SK-MEL-5 (cell line): ENCODE measurements at regions not wholly inside any gene's neighbourhood (a gene's known extent, or its start where the extent isn't known, plus 50 kb on each side); places are given as distances from the start of the nearest gene placed in this dataset.
A peak's percentile ranks its signal among the peaks of the same experiment; 100 is the strongest.

Experiments used
- DNase-seq: peaks from one replicate; pipeline ENCODE4 v3.0.0-alpha.2; 2016; ENCODE audit warnings: low read depth, low spot score
- in situ Hi-C: cut with HindIII; loops from 2 replicates; pipeline ENCODE4 v1.10.0; 2016; ENCODE audit warnings: low sequenced_read_pairs, high pct_unique_total_duplicates, low pct_unique_long_range_greater_than_20kb

DNA sequence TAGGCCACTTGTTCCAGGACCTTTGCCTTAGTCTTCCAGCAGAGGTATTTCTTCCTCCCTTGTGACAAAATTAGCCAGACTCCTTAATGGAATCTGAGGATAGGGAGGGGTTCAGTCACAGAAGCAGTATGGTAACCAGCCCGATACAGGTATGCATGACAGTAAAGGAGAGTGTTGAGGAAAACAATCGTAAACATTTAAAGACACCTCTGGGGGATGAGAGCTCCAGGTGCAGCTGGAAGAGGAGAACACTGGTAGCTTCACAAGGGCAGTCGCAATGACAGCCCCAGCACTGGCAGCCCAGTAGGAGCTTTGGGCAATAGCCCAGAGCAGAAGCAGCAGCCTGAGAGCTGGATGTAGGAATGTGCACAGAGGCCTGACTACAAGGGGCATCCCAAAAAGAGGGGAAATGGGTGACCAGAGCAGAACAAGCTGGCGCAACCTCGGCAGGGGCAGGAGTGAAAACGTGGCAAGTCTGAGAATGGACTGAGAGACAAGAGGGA lies 344.9 kb upstream of the JAG1 start:
- in situ Hi-C loops = no loop called here
- peak; percentile 26 for DNase-seq

DNA sequence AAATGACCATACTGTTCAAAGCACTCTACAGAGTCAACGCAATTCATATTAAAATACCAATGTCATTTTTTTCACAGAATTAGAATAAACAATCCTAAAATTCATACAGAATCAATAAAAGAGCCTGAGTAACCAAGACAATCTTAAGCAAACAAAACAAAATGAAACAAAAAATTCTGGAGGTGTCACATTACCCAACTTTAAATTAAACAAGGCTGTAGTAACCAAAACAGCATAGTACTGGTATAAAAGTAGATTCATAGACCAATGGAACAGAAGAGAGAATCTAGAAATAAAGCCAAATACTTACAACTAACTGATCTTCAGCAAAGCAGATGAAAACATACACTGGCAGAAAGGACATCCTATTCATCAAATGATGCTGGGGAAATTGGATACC lies 346.9 kb upstream of the JAG1 start:
- no peak for DNase-seq
- in situ Hi-C loops = no loop called here

DNA sequence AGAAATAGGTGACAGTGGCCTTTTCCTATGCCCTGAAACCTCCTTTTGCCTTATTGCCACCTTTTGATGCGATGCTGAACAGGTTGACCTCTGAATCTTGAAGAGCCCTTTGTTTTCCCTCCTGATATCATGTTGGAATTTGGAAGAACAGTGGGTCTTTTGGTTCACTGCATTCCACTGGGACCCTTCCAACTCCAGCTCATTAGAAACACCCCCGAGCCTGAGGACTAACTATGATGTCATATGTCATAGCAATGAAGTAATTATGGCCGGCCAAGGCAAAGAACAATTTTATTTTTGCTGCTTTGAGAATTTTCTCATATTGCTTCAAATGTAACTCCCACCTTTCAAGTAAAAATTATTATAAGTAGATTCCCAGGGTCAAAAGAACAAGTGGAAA lies 353.4 kb upstream of the JAG1 start:
- DNase-seq = peak; percentile 56
- in situ Hi-C loops = no loop called here

DNA sequence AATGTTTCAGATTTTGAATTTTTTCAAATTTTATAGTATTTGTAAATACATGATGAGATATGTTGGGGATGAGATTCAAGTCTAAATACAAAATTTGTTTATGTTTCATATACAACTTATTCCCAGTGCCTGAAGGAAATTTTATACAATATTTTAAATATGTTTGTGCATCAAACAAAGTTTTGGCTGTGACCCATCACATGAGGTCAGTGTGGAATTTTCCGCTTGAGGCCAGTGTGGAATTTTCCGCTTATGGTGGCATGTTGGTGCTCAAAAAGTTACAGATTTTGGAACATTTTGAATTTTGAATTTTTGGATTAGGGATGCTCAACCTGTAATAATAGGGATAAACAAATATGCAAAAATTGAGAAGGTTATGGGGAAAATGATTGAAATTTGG lies 356.6 kb upstream of the JAG1 start:
- no peak for DNase-seq
- in situ Hi-C loops = no loop called here

DNA sequence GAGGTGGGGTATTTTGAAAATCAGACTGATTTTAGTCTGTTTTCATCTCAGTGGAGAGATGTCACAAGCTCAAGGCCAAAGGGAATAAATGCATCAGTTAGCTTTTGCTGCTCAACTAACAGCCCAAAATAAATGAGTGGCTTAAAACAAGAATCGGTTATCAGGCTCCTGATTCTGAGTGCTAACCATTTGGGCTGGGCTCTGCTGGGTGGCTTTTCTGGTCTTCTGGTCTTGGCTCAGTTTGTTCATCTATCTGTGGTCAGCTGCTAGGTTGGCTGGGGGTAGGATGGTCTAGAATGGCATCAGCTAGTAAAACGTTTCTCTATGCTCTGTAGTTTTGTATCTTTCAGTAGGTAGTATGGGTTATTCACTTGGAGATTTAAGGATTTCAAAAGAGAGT lies 357.5 kb upstream of the JAG1 start:
- in situ Hi-C loops = no loop called here
- no peak for DNase-seq

DNA sequence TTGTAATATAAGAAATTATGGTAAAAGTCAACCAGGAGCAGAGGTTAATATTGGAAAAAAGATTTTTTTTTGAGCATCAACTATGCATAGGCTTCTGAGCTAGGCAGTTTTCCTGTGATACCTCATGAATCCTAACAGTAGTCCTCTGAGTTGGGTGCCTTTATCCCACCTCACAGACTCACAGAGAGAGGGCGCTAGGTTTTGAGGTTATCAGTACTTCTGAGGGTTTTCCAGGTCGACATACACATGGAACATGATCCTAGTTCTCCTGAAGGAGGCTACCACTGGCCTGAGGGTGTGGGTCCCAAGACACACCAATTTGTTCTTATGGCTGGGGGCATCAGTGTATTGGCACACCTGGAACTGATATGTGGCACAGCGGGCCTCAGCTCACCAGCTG lies 358.8 kb upstream of the JAG1 start:
- in situ Hi-C loops = no loop called here
- no peak for DNase-seq

DNA sequence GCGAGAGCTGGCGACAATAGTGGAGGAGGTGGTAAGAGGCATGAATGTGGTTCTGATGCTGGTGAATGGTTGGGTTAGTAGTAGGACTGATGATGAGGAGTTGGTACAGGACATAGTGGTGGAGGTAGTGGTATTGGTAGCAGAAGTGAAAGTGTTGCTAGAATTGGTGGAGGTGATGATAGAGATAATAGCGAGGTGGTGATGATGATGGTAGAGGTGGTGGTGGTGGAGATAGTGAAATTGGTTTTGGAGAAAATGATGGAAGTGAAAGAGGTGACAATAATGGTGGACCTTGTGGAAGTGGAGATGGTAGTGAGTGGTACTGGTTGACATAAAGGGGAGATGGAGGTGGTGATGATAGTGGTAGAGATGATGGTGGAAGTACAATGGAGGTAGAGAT lies 360.2 kb upstream of the JAG1 start:
- DNase-seq = no peak
- in situ Hi-C loops = no loop called here

DNA sequence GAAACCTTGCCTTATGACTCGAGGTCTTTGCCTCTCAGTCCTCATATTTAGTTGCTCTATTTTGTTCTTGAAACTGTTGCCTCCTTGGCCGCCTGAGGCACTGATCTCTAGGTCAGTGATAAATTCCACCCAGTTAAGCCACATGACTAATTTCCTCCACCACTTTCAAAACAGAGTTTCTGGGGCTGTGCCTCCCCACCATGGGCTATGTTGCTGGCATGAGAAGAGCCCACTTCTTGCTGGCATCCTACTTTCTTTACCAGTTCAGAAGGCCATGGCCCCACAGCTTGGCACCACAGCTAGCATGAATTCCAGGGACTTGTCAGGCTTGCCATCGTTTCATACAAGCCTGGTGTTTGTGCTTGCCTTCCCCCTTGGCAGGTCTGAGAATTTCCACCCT lies 361.4 kb upstream of the JAG1 start:
- in situ Hi-C loops = no loop called here
- no peak for DNase-seq

DNA sequence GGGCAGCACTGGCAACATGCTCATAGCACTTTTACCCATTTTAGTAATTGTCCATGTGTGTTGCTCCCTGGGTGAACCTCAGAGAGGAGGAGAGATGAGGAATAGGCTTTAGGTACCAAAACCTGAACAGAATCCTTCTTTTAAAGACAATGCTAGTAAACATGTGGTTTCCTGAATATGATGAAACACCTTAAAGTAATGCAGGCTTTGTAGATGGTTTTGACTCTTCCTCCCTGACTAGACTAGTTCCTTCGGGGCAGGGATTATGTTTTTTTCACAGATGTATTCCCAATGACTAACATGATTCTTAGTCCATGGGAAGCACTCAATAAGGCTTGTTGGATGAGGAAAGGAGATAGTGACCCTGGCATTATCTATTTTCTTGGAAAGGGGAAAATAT lies 367.6 kb upstream of the JAG1 start:
- in situ Hi-C loops = no loop called here
- DNase-seq = no peak

DNA sequence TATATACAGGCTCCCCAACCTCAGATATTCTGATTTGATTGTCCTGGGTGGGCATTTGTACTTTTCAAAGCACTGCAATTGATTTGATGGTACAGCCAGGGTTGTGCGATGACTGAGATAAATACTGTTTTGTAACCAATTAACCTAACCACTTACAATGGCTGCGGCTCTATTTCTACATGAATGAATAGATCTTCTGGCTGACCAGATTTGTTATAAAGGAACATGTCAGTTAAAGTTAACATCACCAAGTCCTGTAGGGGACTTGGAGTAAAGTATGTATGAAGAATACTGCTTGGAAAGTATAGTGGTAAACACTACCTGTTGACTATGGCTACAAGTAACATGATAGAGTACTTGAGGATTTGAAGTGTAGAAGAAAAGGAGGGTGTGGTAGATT lies 369.2 kb upstream of the JAG1 start:
- DNase-seq = no peak
- in situ Hi-C loops = no loop called here

DNA sequence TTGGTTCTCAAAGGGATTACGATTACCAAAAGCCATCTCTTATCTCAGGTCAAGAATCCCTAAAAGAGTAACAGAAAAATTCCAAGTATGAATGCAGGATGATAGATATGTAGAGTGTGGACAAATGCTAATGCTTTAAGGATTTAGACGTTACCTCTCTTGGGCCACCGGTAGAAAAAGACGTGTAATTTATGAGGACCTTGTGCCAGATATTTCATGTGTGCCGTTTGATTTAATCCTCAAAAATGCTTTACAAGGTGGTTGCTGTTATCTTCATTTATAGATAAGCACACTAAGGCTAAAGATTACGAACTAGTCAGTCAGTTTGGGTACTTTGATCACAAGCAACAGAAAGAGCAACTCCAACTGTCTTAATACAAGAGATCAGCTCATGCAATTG lies 370.8 kb upstream of the JAG1 start:
- no peak for DNase-seq
- in situ Hi-C loops = no loop called here

DNA sequence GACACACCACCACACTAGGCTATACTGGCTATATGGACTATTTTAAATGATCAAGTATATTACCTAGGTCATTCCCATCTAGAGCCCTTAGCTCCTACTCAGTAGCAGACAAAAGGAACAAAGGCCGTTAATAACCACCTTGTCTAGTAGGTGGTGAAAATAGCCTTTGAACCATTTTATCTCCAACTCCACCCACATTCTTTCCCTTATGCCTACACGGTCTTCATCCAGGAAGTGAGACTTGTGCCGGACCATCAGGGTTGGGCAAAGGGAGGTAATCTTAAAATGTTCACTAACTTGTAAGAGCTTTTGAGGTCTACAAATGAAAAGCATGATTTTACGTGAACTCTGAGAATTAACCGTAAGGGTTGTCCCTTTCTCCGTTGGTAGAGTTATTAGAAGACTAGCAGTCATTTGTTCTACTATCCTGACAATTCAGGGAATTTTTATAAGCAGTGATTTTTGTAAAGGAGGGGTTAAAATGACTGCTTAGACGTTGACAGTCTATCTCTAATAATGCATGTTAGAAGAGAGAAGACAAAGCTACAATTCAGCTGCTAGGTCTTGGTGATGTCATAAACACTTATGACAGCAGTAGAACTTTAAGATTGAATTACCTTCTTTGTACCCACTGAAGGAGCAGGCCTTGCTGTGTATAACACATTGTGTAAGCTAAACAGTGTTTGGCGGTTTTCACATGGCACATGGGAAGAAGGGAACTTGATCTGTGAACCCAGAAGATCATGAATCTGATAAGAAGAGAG lies 371.8 kb upstream of the JAG1 start:
- DNase-seq = peak; percentile 100
- in situ Hi-C loops = no loop called here

DNA sequence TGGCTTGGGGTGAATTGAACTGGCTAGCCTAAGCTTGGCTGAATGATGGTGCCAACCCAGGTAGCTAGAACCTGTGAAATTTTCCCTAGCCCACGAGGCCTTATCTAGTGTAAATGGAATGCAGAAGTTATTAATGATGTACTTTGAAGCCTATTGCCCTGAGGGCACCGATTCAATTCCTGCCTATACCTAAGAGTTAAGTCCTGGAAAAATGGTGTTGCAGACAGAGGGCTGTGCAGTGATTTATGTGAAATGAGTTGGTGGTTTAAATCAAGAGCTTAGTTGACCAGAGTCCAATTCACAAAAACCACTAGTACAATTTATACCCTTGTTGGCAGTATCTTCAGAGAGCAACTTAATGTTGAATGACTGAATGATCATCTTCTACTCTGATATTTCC lies 373.8 kb upstream of the JAG1 start:
- in situ Hi-C loops = no loop called here
- DNase-seq = peak; percentile 66

DNA sequence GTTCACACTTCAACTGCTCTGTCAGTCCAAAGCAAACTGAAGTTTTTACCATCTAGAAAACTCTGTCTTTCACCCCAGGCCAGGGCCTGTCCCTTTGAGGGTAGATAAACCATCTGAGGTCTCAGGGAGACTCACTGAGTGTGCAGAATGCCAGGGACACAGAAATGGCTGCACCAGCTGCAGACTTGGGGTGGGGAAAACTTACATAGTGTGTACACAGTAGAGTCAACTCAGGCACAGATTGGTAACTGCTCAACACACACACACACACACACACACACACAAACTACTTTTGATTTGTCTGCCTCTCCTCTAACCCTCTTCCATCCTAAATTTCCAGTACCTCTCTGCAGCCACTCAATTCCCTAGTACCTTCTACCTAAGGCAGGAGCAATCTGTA lies 374.9 kb upstream of the JAG1 start:
- no peak for DNase-seq
- in situ Hi-C loops = no loop called here

DNA sequence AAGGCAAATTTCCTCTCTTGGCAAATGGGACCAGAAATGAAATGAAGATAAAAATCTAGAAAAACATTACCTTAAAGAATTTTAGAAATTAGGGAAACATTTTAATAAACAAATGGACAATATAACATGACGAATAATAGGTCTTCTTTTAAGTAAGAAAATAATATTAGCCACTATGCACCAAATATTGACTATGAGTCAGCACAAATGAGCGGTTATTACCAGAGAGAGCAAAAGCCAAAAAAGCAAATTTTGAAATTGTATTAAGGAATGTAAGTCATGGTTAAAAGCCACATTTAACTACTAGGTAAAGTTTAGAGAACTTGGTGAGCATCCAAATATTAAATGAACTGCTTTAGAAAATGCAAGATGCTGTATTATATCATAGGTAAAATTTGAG lies 376.6 kb upstream of the JAG1 start:
- DNase-seq = no peak
- in situ Hi-C loops = no loop called here

DNA sequence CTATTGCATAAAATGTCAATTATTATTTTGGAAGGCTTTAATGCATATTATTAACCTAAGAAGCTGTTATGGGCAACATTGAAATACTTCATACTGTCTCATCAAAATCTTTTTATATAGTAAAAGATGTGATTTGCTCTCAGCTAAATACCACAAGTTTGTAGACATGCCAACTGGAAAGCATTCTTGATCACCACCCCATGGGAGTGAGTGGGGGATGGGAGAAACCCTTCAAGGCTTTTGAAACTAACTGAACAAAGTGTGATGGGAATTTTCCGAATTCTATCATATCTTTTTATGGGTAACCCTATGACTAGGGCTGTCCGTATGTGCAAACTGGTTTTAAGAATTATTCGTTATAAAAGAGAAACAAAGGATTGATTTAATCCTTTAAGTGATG lies 377.3 kb upstream of the JAG1 start:
- in situ Hi-C loops = no loop called here
- no peak for DNase-seq

DNA sequence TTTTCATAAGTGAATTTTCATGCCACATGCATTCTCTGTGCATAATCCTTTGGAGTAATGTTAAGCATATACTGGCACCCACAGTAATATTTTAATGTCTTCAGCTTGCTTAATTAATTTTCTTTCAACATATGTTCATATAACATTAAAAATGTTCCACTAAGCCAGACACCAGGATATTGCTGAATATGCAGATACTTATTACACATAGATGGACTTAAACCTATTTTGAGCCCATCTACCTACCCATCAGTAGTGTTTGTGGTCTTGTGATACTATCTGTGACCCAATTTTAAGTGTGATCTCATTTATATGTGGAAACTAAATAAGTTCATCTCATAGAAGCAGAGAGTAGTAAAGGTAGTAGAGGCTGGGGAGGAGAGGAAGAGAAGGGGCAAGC lies 379.5 kb upstream of the JAG1 start:
- DNase-seq = no peak
- in situ Hi-C loops = no loop called here

DNA sequence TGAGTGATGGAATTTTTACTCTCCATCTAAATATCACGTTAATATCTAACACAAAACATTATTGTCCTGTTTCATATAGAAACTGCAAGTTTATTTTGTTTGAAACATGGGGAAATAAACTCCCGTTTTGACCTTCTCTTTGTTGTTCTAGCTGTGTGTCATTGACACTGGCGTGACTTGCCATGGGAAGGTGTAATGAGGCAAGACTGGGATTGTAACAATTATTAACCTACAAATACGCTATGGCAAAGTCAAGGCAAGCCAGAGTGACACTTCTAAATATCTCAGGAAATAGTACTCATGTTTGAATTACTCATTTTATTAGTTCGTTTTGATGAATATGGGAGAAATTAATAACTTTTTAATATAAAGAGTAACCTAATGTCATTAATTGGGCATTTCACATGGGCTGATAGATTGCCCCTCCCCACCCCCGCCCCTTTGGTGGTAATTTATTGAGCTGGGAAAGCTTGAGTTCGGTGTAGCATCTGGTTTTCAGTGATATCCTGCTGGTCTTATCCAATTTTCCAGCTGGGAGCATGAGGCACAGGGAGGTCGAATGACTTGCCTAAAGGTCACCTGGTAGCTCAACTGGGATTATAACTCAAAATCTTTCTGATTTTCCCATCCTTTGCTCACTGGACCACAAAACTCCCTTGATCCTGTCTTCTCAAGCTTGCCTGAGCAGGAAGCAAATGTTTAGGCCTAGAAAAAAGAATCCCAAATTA lies 380.6 kb upstream of the JAG1 start:
- in situ Hi-C loops = no loop called here
- no peak for DNase-seq

DNA sequence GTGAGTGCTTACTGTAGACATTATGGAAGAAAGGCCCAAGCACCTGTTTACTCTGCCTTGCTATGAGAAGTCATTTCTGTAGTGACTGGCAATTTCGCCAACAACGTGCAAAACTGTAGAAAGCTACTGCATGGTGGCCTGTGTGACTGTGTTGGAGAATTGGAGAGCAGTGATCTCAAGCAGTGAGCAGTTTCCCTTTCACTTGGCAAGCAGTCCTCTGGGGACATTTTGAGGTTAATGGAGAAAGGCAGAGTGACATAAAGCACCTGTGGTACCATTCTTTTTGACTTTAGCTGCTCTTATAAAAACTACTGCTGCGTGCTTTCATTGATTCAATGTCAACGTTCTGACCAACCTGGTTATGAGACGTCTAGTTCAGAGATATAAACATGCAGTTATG lies 382.6 kb upstream of the JAG1 start:
- DNase-seq = no peak
- in situ Hi-C loops = no loop called here
